ENCODE measurements at regions not wholly inside any gene's neighbourhood (a gene's known extent, or its start where the extent isn't known, plus 50 kb on each side); places are given as distances from the start of the nearest gene placed in this dataset.

- Histone ChIP-seq H3K36me3 (ENCODE audit: low read depth) (no peaks in the 10 kb centered on the region), H3K9me3 (ENCODE audit: insufficient read depth, low read depth) (no peaks in the 10 kb centered on the region), H2AFZ (no peak overlapping the region), H4K20me1 (ENCODE audit: insufficient read depth) (no peaks in the 10 kb centered on the region), H3K79me2 (ENCODE audit: low read depth) (no peaks in the 10 kb centered on the region), H3K4me2 (no peak overlapping the region), H3K4me3 (no peak overlapping the region), H3F3A (ENCODE audit: insufficient read depth, low read depth) (no peaks in the 10 kb centered on the region), H3K27me3 (ENCODE audit: insufficient read depth, low read depth) (no peaks in the 10 kb centered on the region), H3K9me2 (ENCODE audit: insufficient read depth) (no peaks in the 10 kb centered on the region), H3K27ac (no peak overlapping the region), H3K4me1 (replicated peaks; ENCODE audit: insufficient read depth) (no peaks in the 10 kb centered on the region)
- ChIA-PET CTCF (no interaction called here), POLR2A (ENCODE audit: unreplicated experiment) (interaction anchor here (0.6 kb wide), 1 partner anchor 113 kb away, joined by 3 read pairs; no protein-coding TSS in a partner anchor)
- intact Hi-C loops (cut with micrococcal nuclease; ENCODE audit: unreplicated experiment), result no loop called here
- no peak for TF ChIP-seq EZH2 (IDR thresholded peaks at IDR 0.05; ENCODE audit: low read depth)
- TF ChIP-seq CTCF (conservative IDR thresholded peaks at IDR 0.05), result no peak
- no TSS peak for BruUV-seq (replicated peaks)
- DNase-seq, result no peak
These were observed 163.8 kb upstream of the SLC16A7 start for GRCh38 chr12:59432057-59432456.

GRCh38 chr12:59431266-59431665 is 164.6 kb upstream of the SLC16A7 start:
- H3K4me1 ChIP-seq (replicated peaks; ENCODE audit: insufficient read depth), result no peaks in the 10 kb centered on the region
- no TSS peak for BruUV-seq (replicated peaks)
- no peaks in the 10 kb centered on the region for H4K20me1 ChIP-seq (ENCODE audit: insufficient read depth)
- H3K36me3 ChIP-seq (ENCODE audit: low read depth), result no peaks in the 10 kb centered on the region
- no peak overlapping the region for H2AFZ ChIP-seq
- no peak overlapping the region for H3K27ac ChIP-seq
- TF ChIP-seq CTCF (conservative IDR thresholded peaks at IDR 0.05), result peak; percentile 36; the same call in 1 of the 2 replicates
- TF ChIP-seq EZH2 (IDR thresholded peaks at IDR 0.05; ENCODE audit: low read depth), result no peak
- H3K9me3 ChIP-seq (ENCODE audit: insufficient read depth, low read depth), result no peaks in the 10 kb centered on the region
- POLR2A ChIA-PET (ENCODE audit: unreplicated experiment), result no interaction called here
- no peaks in the 10 kb centered on the region for H3F3A ChIP-seq (ENCODE audit: insufficient read depth, low read depth)
- no peak overlapping the region for H3K4me2 ChIP-seq
- no peaks in the 10 kb centered on the region for H3K9me2 ChIP-seq (ENCODE audit: insufficient read depth)
- intact Hi-C loops (cut with micrococcal nuclease; ENCODE audit: unreplicated experiment), result no loop called here
- DNase-seq, result no peak
- no peaks in the 10 kb centered on the region for H3K27me3 ChIP-seq (ENCODE audit: insufficient read depth, low read depth)
- CTCF ChIA-PET, result no interaction called here
- no peak overlapping the region for H3K4me3 ChIP-seq
- no peaks in the 10 kb centered on the region for H3K79me2 ChIP-seq (ENCODE audit: low read depth)

GRCh38 chr12:59429766-59430165 is 166.1 kb upstream of the SLC16A7 start:
- Histone ChIP-seq H3K4me1 (replicated peaks; ENCODE audit: insufficient read depth) (no peaks in the 10 kb centered on the region), H3K4me2 (no peak overlapping the region), H3K79me2 (ENCODE audit: low read depth) (no peaks in the 10 kb centered on the region), H3K27me3 (ENCODE audit: insufficient read depth, low read depth) (no peaks in the 10 kb centered on the region), H3K36me3 (ENCODE audit: low read depth) (no peaks in the 10 kb centered on the region), H4K20me1 (ENCODE audit: insufficient read depth) (no peaks in the 10 kb centered on the region), H3K4me3 (no peak overlapping the region), H2AFZ (no peak overlapping the region), H3K9me3 (ENCODE audit: insufficient read depth, low read depth) (no peaks in the 10 kb centered on the region), H3F3A (ENCODE audit: insufficient read depth, low read depth) (no peaks in the 10 kb centered on the region), H3K27ac (no peak overlapping the region), H3K9me2 (ENCODE audit: insufficient read depth) (no peaks in the 10 kb centered on the region)
- TF ChIP-seq EZH2 (IDR thresholded peaks at IDR 0.05; ENCODE audit: low read depth) (no peak), CTCF (conservative IDR thresholded peaks at IDR 0.05) (no peak)
- BruUV-seq (replicated peaks), result no TSS peak
- POLR2A ChIA-PET (ENCODE audit: unreplicated experiment), result no interaction called here
- no peak for DNase-seq
- CTCF ChIA-PET, result no interaction called here
- intact Hi-C loops (cut with micrococcal nuclease; ENCODE audit: unreplicated experiment), result no loop called here
